ENCODE measurements at regions not wholly inside any gene's neighbourhood (a gene's known extent, or its start where the extent isn't known, plus 50 kb on each side); places are given as distances from the start of the nearest gene placed in this dataset.

DNA sequence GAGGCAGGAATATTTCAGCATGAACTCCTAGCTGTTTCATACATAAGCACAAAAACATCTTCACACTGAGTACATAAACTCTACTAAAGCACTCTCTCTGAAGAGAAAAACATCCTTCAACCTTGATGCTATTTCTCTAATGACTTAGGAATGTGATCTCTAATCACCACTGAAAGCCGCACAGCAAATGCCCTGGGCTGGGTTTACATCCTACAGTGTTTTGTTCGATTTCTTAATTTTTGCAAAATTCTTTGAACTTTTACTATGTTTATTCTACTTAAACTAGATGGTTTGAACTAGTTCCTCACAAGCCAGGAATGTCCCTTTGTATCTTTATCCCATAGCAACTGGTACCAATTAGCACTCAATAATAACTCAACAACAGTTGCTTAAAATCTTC is 130.9 kb upstream of the ABI3BP start:
- ChIA-PET CTCF (no interaction called here), POLR2A (ENCODE audit: unreplicated experiment) (no interaction called here)
- H3K27me3 ChIP-seq (ENCODE audit: low read length) = no peaks in the 10 kb centered on the region
- H3F3A ChIP-seq (ENCODE audit: low read length, unreplicated experiment) = no peaks in the 10 kb centered on the region
- no peaks in the 10 kb centered on the region for H3K79me2 ChIP-seq (ENCODE audit: low read length)
- DNase-seq (no peak), ATAC-seq (no peak)
- H3K9me2 ChIP-seq (replicated peaks; ENCODE audit: low read length) = no peaks in the 10 kb centered on the region
- no peak overlapping the region for H3K9ac ChIP-seq (ENCODE audit: low read length)
- intact Hi-C loops (cut with micrococcal nuclease) = no loop called here
- TF ChIP-seq EZH2phosphoT487 (IDR thresholded peaks at IDR 0.05; ENCODE audit: borderline replicate concordance, low read length) (no peak), EZH2 (IDR thresholded peaks at IDR 0.05; ENCODE audit: low read length, unreplicated experiment) (no peak)
- TF ChIP-seq, protein P1, sequence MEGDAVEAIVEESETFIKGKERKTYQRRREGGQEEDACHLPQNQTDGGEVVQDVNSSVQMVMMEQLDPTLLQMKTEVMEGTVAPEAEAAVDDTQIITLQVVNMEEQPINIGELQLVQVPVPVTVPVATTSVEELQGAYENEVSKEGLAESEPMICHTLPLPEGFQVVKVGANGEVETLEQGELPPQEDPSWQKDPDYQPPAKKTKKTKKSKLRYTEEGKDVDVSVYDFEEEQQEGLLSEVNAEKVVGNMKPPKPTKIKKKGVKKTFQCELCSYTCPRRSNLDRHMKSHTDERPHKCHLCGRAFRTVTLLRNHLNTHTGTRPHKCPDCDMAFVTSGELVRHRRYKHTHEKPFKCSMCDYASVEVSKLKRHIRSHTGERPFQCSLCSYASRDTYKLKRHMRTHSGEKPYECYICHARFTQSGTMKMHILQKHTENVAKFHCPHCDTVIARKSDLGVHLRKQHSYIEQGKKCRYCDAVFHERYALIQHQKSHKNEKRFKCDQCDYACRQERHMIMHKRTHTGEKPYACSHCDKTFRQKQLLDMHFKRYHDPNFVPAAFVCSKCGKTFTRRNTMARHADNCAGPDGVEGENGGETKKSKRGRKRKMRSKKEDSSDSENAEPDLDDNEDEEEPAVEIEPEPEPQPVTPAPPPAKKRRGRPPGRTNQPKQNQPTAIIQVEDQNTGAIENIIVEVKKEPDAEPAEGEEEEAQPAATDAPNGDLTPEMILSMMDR (conservative IDR thresholded peaks at IDR 0.05; ENCODE audit: low read depth, low read length) = no peak
- no peaks in the 10 kb centered on the region for H3K9me3 ChIP-seq (ENCODE audit: low read length)
- no peak overlapping the region for H3K4me3 ChIP-seq (ENCODE audit: low read length)
- H3K27ac ChIP-seq (ENCODE audit: low read length) = no peak overlapping the region
- H3K4me1 ChIP-seq (ENCODE audit: insufficient read depth, low read length) = peaks cover 19% of the 10 kb centered on the region
- H2AFZ ChIP-seq (ENCODE audit: low read length) = no peak overlapping the region
- H3K36me3 ChIP-seq (ENCODE audit: low read depth, low read length) = no peaks in the 10 kb centered on the region
- no peak overlapping the region for H3K4me2 ChIP-seq (ENCODE audit: low read length)
- no TSS peak for BruUV-seq (replicated peaks)
- no peaks in the 10 kb centered on the region for H4K20me1 ChIP-seq (ENCODE audit: low read length)

DNA sequence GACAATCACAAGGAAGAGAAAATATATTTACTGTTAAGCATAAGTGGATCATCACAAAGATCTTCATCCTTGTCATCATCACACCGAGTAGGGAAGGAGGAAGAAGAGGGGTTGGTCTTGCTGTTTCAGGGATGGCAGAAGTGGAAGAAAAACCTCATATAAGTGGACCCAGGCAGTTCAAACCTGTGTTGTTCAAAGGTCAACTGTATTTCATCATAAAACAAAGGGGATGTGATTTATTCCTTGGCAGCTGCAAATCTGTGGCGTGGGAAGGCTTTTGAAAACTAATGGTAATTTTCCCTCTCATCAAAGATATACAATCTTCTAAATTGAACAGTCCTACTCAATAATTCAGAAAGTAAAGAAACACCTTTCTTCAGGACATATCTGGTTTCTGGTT is 129.9 kb upstream of the ABI3BP start:
- Histone ChIP-seq H4K20me1 (ENCODE audit: low read length) (no peaks in the 10 kb centered on the region), H3K36me3 (ENCODE audit: low read depth, low read length) (no peaks in the 10 kb centered on the region), H3K4me1 (ENCODE audit: insufficient read depth, low read length) (peaks cover 16% of the 10 kb centered on the region), H3F3A (ENCODE audit: low read length, unreplicated experiment) (no peaks in the 10 kb centered on the region), H3K4me3 (ENCODE audit: low read length) (no peak overlapping the region), H3K9me3 (ENCODE audit: low read length) (no peaks in the 10 kb centered on the region), H3K79me2 (ENCODE audit: low read length) (no peaks in the 10 kb centered on the region), H2AFZ (ENCODE audit: low read length) (no peak overlapping the region), H3K4me2 (ENCODE audit: low read length) (no peak overlapping the region), H3K9me2 (replicated peaks; ENCODE audit: low read length) (no peaks in the 10 kb centered on the region), H3K27ac (ENCODE audit: low read length) (no peak overlapping the region), H3K27me3 (ENCODE audit: low read length) (no peaks in the 10 kb centered on the region), H3K9ac (ENCODE audit: low read length) (no peak overlapping the region)
- TF ChIP-seq EZH2 (IDR thresholded peaks at IDR 0.05; ENCODE audit: low read length, unreplicated experiment) (no peak), EZH2phosphoT487 (IDR thresholded peaks at IDR 0.05; ENCODE audit: borderline replicate concordance, low read length) (no peak)
- TF ChIP-seq, protein P1 (conservative IDR thresholded peaks at IDR 0.05; ENCODE audit: low read depth, low read length) = no peak
- DNase-seq = no peak
- ChIA-PET POLR2A (ENCODE audit: unreplicated experiment) (no interaction called here), CTCF (no interaction called here)
- no peak for ATAC-seq
- intact Hi-C loops (cut with micrococcal nuclease) = no loop called here
- no TSS peak for BruUV-seq (replicated peaks)

DNA sequence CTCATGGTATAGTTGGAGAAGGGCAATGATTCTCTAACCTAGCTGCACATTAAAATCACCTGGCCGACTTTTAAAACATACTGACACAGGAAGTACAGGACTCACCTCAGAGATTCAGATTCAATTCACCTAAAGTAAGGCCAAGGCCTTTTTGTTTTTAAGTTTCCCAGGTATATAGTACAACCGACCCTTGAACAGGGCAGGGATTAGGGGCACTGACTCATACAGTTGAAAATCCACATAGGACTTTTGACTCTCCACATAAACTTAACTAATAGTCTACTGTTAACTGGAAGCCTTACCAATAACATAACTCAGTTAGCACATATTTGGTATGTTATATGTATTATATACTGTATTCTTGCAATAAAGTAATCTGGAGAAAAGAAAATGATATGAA is 129.5 kb upstream of the ABI3BP start:
- Histone ChIP-seq H3K79me2 (ENCODE audit: low read length) (no peaks in the 10 kb centered on the region), H3F3A (ENCODE audit: low read length, unreplicated experiment) (no peaks in the 10 kb centered on the region), H3K9ac (ENCODE audit: low read length) (no peak overlapping the region), H3K4me3 (ENCODE audit: low read length) (no peak overlapping the region), H3K9me2 (replicated peaks; ENCODE audit: low read length) (no peaks in the 10 kb centered on the region), H4K20me1 (ENCODE audit: low read length) (no peaks in the 10 kb centered on the region), H3K4me1 (ENCODE audit: insufficient read depth, low read length) (peaks cover 16% of the 10 kb centered on the region), H3K36me3 (ENCODE audit: low read depth, low read length) (no peaks in the 10 kb centered on the region), H3K27me3 (ENCODE audit: low read length) (no peaks in the 10 kb centered on the region), H3K9me3 (ENCODE audit: low read length) (no peaks in the 10 kb centered on the region), H2AFZ (ENCODE audit: low read length) (no peak overlapping the region), H3K4me2 (ENCODE audit: low read length) (no peak overlapping the region), H3K27ac (ENCODE audit: low read length) (no peak overlapping the region)
- no TSS peak for BruUV-seq (replicated peaks)
- no peak for TF ChIP-seq EZH2 (IDR thresholded peaks at IDR 0.05; ENCODE audit: low read length, unreplicated experiment)
- TF ChIP-seq EZH2phosphoT487 (IDR thresholded peaks at IDR 0.05; ENCODE audit: borderline replicate concordance, low read length) = no peak
- TF ChIP-seq, protein P1 (conservative IDR thresholded peaks at IDR 0.05; ENCODE audit: low read depth, low read length) = no peak
- intact Hi-C loops (cut with micrococcal nuclease) = no loop called here
- ATAC-seq = peak; percentile 20; the same call in 1 of the 2 replicates
- CTCF ChIA-PET = no interaction called here
- peak; percentile 20 for DNase-seq
- POLR2A ChIA-PET (ENCODE audit: unreplicated experiment) = no interaction called here

Measured in PC-3 (cell line).